DMS79 (cell line): ENCODE measurements at regions not wholly inside any gene's neighbourhood (a gene's known extent, or its start where the extent isn't known, plus 50 kb on each side); places are given as distances from the start of the nearest gene placed in this dataset.

Experiments
- DNase-seq: peaks from one replicate; lab custom pipeline; 2025; lab: John Stamatoyannopoulos, UW

GRCh38 chr16:62564291-62564690 is 528.1 kb upstream of the CDH8 start:
- DNase-seq, result no peak

GRCh38 chr16:62562121-62562520 is 525.9 kb upstream of the CDH8 start:
- peak; percentile 7 for DNase-seq

GRCh38 chr16:62549875-62550274 is 513.6 kb upstream of the CDH8 start:
- no peak for DNase-seq

- no peak for DNase-seq
Observed at GRCh38 chr16:62548095-62548494, 511.9 kb upstream of the CDH8 start.

GRCh38 chr16:62546701-62547100 is 510.5 kb upstream of the CDH8 start:
- no peak for DNase-seq

GRCh38 chr16:62545039-62545438 is 508.8 kb upstream of the CDH8 start:
- no peak for DNase-seq

- no peak for DNase-seq
Observed at GRCh38 chr16:62543516-62543915, 507.3 kb upstream of the CDH8 start.

GRCh38 chr16:62539657-62540056 is 503.4 kb upstream of the CDH8 start:
- no peak for DNase-seq

- no peak for DNase-seq
Observed at GRCh38 chr16:62530426-62530825, 494.2 kb upstream of the CDH8 start.

GRCh38 chr16:62516001-62516400 is 479.8 kb upstream of the CDH8 start:
- no peak for DNase-seq

GRCh38 chr16:62503073-62503472 is 466.8 kb upstream of the CDH8 start:
- no peak for DNase-seq

GRCh38 chr16:62478903-62479458 is 442.7 kb upstream of the CDH8 start:
- no peak for DNase-seq

- DNase-seq, result no peak
Observed at GRCh38 chr16:62477796-62478195, 441.6 kb upstream of the CDH8 start.

GRCh38 chr16:62475573-62475972 is 439.3 kb upstream of the CDH8 start:
- no peak for DNase-seq

GRCh38 chr16:62462971-62463370 is 426.7 kb upstream of the CDH8 start:
- DNase-seq, result no peak

- DNase-seq, result no peak
Observed at GRCh38 chr16:62450291-62450690, 414.1 kb upstream of the CDH8 start.

GRCh38 chr16:62445909-62446308 is 409.7 kb upstream of the CDH8 start:
- DNase-seq, result no peak

GRCh38 chr16:62424206-62424605 is 388.0 kb upstream of the CDH8 start:
- no peak for DNase-seq

GRCh38 chr16:62408760-62409159 is 372.5 kb upstream of the CDH8 start:
- DNase-seq, result no peak

- DNase-seq, result no peak
Observed at GRCh38 chr16:62406387-62406786, 370.1 kb upstream of the CDH8 start.

- DNase-seq, result no peak
Observed at GRCh38 chr16:62404842-62405611, 368.8 kb upstream of the CDH8 start.

- DNase-seq, result no peak
Observed at GRCh38 chr16:62392698-62393097, 356.5 kb upstream of the CDH8 start.

- DNase-seq, result no peak
Observed at GRCh38 chr16:62391940-62392339, 355.7 kb upstream of the CDH8 start.

GRCh38 chr16:62391134-62391533 is 354.9 kb upstream of the CDH8 start:
- DNase-seq, result no peak
